Testis (tissue), 2 donors: ENCODE measurements at regions not wholly inside any gene's neighbourhood (a gene's known extent, or its start where the extent isn't known, plus 50 kb on each side); places are given as distances from the start of the nearest gene placed in this dataset.

Experiments
- POLR2A ChIP-seq: fragments of 450-650 bp; IDR thresholded peaks from one replicate; pipeline ENCODE4 v1.6.1; 2017; ENCODE audit warnings: antibody characterized with exemption, mild to moderate bottlenecking, moderate library complexity
- TF ChIP-seq, protein P1 (sequence below), 3 experiments: fragments of 450-650 bp in 2 of 3; fragments of 200-600 bp in 1 of 3; sonication (generic) in 1 of 3; IDR thresholded peaks; one replicate each; pipeline ENCODE4 v1.5.1; 2016 to 2019; ENCODE audit warnings: antibody characterized with exemption in 3 of 3, mild to moderate bottlenecking in 2 of 3, moderate library complexity in 1 of 3

DNA sequence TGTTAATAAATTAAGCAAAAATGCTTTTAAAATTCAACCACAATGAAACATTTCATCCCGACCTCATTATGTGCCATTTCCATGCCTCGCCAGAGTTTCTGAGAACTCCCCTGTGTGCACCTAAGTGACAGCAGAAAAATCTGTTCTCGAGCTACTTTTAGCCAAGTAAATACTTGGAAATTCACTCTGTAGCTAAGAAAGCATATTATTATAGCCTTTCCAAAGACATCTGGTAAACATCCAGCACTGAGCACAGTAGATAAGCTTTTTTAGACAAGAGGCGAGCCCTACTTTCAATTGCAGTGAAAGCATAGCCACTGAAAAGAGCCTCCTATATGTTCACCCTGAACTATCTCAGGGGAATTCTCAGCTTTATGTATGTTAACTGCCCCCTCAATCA lies 242.8 kb upstream of the PSMD7 start:
- TF ChIP-seq, protein P1, sequence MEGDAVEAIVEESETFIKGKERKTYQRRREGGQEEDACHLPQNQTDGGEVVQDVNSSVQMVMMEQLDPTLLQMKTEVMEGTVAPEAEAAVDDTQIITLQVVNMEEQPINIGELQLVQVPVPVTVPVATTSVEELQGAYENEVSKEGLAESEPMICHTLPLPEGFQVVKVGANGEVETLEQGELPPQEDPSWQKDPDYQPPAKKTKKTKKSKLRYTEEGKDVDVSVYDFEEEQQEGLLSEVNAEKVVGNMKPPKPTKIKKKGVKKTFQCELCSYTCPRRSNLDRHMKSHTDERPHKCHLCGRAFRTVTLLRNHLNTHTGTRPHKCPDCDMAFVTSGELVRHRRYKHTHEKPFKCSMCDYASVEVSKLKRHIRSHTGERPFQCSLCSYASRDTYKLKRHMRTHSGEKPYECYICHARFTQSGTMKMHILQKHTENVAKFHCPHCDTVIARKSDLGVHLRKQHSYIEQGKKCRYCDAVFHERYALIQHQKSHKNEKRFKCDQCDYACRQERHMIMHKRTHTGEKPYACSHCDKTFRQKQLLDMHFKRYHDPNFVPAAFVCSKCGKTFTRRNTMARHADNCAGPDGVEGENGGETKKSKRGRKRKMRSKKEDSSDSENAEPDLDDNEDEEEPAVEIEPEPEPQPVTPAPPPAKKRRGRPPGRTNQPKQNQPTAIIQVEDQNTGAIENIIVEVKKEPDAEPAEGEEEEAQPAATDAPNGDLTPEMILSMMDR (IDR thresholded peaks at IDR 0.05) = no peak
- TF ChIP-seq POLR2A = no peak
